Adrenal gland (tissue), 9 donors: ENCODE measurements at regions not wholly inside any gene's neighbourhood (a gene's known extent, or its start where the extent isn't known, plus 50 kb on each side); places are given as distances from the start of the nearest gene placed in this dataset.

Experiments
- DNase-seq, 7 donors: peaks; one replicate each; pipeline ENCODE4 v3.0.0-alpha.2; 2019 to 2020
- H3K27ac ChIP-seq, 5 donors: fragments of 200-600 bp; sonication (generic) in 4 of 5; 1 replicate in 3 of 5; 2 replicates in 2 of 5; pipeline versions ENCODE4 v1.5.1 to v1.8.0; 2016 to 2020; ENCODE audit warnings: mild to moderate bottlenecking in 1 of 5
- H3K27me3 ChIP-seq: fragments of 200-600 bp; 2 replicates; pipeline ENCODE4 v1.8.0; 2021
- H3K36me3 ChIP-seq, 2 donors: fragments of 200-600 bp; replicated peaks in 1 of 2; 1 replicate in 1 of 2; 2 replicates in 1 of 2; pipeline versions ENCODE4 v1.5.1 to v1.8.0; 2018 to 2022
- H3K4me1 ChIP-seq, 2 donors: fragments of 200-600 bp; replicated peaks in 1 of 2; 1 replicate in 1 of 2; 2 replicates in 1 of 2; pipeline versions ENCODE4 v1.5.1 to v1.8.0; 2018 to 2021
- H3K4me3 ChIP-seq, 4 donors: fragments of 200-600 bp; sonication (generic) in 3 of 4; one replicate each; pipeline ENCODE4 v1.5.1; 2016 to 2018
- H3K9me3 ChIP-seq, 3 donors: fragments of 200-600 bp; sonication (generic) in 1 of 3; replicated peaks in 1 of 3; 1 replicate in 2 of 3; 2 replicates in 1 of 3; pipeline versions ENCODE4 v1.5.1 to v1.8.0; 2016 to 2021
- CTCF ChIP-seq, 6 experiments: fragments of 450-650 bp in 4 of 6; fragments of 200-600 bp in 2 of 6; sonication (generic) in 1 of 6; IDR thresholded peaks; 1 replicate in 5 of 6; 2 replicates in 1 of 6; pipeline versions ENCODE4 v1.5.1 to v1.8.0; 2016 to 2021; ENCODE audit warnings: antibody characterized with exemption in 6 of 6, mild to moderate bottlenecking in 2 of 6, moderate library complexity in 1 of 6
- POLR2A ChIP-seq, 2 donors: fragments of 450-650 bp; IDR thresholded peaks; one replicate each; pipeline ENCODE4 v1.6.1; 2017; ENCODE audit warnings: antibody characterized with exemption in 2 of 2, mild to moderate bottlenecking in 2 of 2, moderate library complexity in 1 of 2
- WGBS, 4 donors: extraction: QIAGEN DNeasy Blood & Tissue Kit in 2 of 4; methylation state at CpG; one replicate each; pipeline versions ENCODE4 v1.1.5 to v1.1.7; 2013 to 2017; 5-methylcytosine and 5-hydroxymethylcytosine counted together
- intact Hi-C, 2 donors: fragments of 100-400 bp; cut with DNase I; formaldehyde crosslinking; loops; one replicate each; pipeline versions ENCODE4 v1.14.1 to v1.15.0; 2022 to 2023
- donor health status: healthy with polysubstance abuse.
- donor health status: Bipolar disorder and iron deficiency.
- donor health status: DM: yes; HTN: yes; CAD: no.
- donor health status: DM: no; HTN: no; CAD: no.
- donor health status: DM: no; HTN: no; CAD: no.

- Histone ChIP-seq H3K4me3 (no peak overlapping the region), H3K27me3 (no peaks in the 10 kb centered on the region), H3K9me3 (no peaks in the 10 kb centered on the region), H3K4me1 (no peaks in the 10 kb centered on the region), H3K27ac (no peak overlapping the region), H3K36me3 (no peaks in the 10 kb centered on the region)
- no peak for DNase-seq
- WGBS, 4 donors, result 76 to 86% (median 80%) methylated on average over 3 of the region's 3 CpGs
- intact Hi-C loops, result no loop called here
- TF ChIP-seq CTCF (IDR thresholded peaks at IDR 0.05), result no peak
- no peak for TF ChIP-seq POLR2A (IDR thresholded peaks at IDR 0.05)
Measured at GRCh38 chr6:40125680-40126394, 191.6 kb upstream of the MOCS1 start.

GRCh38 chr6:40124924-40125323 lies 190.7 kb upstream of the MOCS1 start:
- DNase-seq, result no peak
- Histone ChIP-seq H3K27me3 (no peaks in the 10 kb centered on the region), H3K27ac (no peak overlapping the region), H3K36me3 (no peaks in the 10 kb centered on the region), H3K9me3 (no peaks in the 10 kb centered on the region), H3K4me1 (no peaks in the 10 kb centered on the region), H3K4me3 (no peak overlapping the region)
- 70 to 77% (median 75%) methylated on average over 4 of the region's 4 CpGs for WGBS, 4 donors
- no peak for TF ChIP-seq POLR2A (IDR thresholded peaks at IDR 0.05)
- no peak for TF ChIP-seq CTCF (IDR thresholded peaks at IDR 0.05)
- intact Hi-C loops, result no loop called here

GRCh38 chr6:40116832-40117231 lies 182.6 kb upstream of the MOCS1 start:
- Histone ChIP-seq H3K4me3 (no peak overlapping the region), H3K36me3 (no peaks in the 10 kb centered on the region), H3K27ac (no peak overlapping the region), H3K27me3 (no peaks in the 10 kb centered on the region), H3K4me1 (no peaks in the 10 kb centered on the region), H3K9me3 (no peaks in the 10 kb centered on the region)
- no peak for TF ChIP-seq POLR2A (IDR thresholded peaks at IDR 0.05)
- no peak for TF ChIP-seq CTCF (IDR thresholded peaks at IDR 0.05)
- 0 to 58% (median 19%) methylated on average over 1 of the region's 1 CpG for WGBS, 4 donors
- no peak for DNase-seq
- intact Hi-C loops, result no loop called here

GRCh38 chr6:40112350-40112749 lies 178.1 kb upstream of the MOCS1 start:
- DNase-seq, result no peak
- intact Hi-C loops, result no loop called here
- Histone ChIP-seq H3K4me3 (no peak overlapping the region), H3K9me3 (no peaks in the 10 kb centered on the region), H3K36me3 (no peaks in the 10 kb centered on the region), H3K27me3 (no peaks in the 10 kb centered on the region), H3K4me1 (no peaks in the 10 kb centered on the region), H3K27ac (no peak overlapping the region)
- TF ChIP-seq CTCF (IDR thresholded peaks at IDR 0.05) (no peak), POLR2A (IDR thresholded peaks at IDR 0.05) (no peak)
- WGBS, 4 donors, result 40 to 50% (median 44%) methylated on average over 4 of the region's 4 CpGs
